ENCODE measurements at regions not wholly inside any gene's neighbourhood (a gene's known extent, or its start where the extent isn't known, plus 50 kb on each side); places are given as distances from the start of the nearest gene placed in this dataset.

- TF ChIP-seq CTCF (IDR thresholded peaks at IDR 0.05; ENCODE audit: low read depth, low read length) (no peak), POLR2A (IDR thresholded peaks at IDR 0.05; ENCODE audit: extremely low read depth, insufficient read length) (no peak), MAX (IDR thresholded peaks at IDR 0.05; ENCODE audit: low read depth, low read length) (no peak)
These were observed 67.4 kb upstream of the TRPC7 start for GRCh38 chr5:136432705-136433104.

Data from NB4 (cell line).